Sigmoid colon (tissue), 4 donors: ENCODE measurements at regions not wholly inside any gene's neighbourhood (a gene's known extent, or its start where the extent isn't known, plus 50 kb on each side); places are given as distances from the start of the nearest gene placed in this dataset.

Experiments used
- CTCF ChIP-seq, 4 experiments: fragments of 450-650 bp in 3 of 4; fragments of 200-600 bp in 1 of 4; IDR thresholded peaks; one replicate each; pipeline ENCODE4 v1.5.1; 2016 to 2019; ENCODE audit warnings: antibody characterized with exemption in 4 of 4, mild to moderate bottlenecking in 3 of 4, moderate library complexity in 2 of 4
- EP300 ChIP-seq, 4 donors: sonication (generic); formaldehyde crosslinking; IDR thresholded peaks; one replicate each; pipeline ENCODE4 v1.6.1; 2017; ENCODE audit warnings: antibody characterized with exemption in 4 of 4
- POLR2A ChIP-seq, 2 donors: fragments of 450-650 bp; IDR thresholded peaks; one replicate each; pipeline ENCODE4 v1.6.1; 2016; ENCODE audit warnings: antibody characterized with exemption in 2 of 2, mild to moderate bottlenecking in 2 of 2, moderate library complexity in 2 of 2
- POLR2AphosphoS5 ChIP-seq, 4 donors: sonication (generic); formaldehyde crosslinking; IDR thresholded peaks; one replicate each; pipeline ENCODE4 v1.6.1; 2017; ENCODE audit warnings: antibody characterized with exemption in 4 of 4

DNA sequence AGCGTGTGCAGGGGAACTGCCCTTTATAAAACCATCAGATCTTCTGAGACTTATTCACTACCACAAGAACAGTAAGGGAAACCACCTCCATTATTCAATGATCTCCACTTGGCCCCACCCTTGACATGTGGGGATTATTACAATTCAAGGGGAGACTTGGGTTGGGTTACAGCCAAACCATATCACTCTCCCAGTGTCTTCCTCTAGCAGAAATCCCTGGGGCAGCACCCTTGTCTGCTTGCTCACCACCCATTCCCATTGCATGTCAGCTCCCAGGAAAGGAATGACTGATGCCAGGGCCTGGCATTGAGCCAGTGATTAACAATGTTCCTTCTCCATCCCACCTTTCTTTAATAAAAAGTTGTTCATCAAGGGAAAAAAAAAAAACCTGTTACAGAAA is 199.0 kb downstream of the IRX1 start:
- no peak for TF ChIP-seq CTCF (IDR thresholded peaks at IDR 0.05)
- TF ChIP-seq POLR2AphosphoS5 (IDR thresholded peaks at IDR 0.05) = no peak
- no peak for TF ChIP-seq POLR2A (IDR thresholded peaks at IDR 0.05)
- TF ChIP-seq EP300 (IDR thresholded peaks at IDR 0.05) = no peak
